ENCODE measurements at regions not wholly inside any gene's neighbourhood (a gene's known extent, or its start where the extent isn't known, plus 50 kb on each side); places are given as distances from the start of the nearest gene placed in this dataset.
"Not testable (repeated sequence)": the region's sequence is repeated elsewhere in the genome, so short reads cannot be mapped to it uniquely, and the experiment has no call there.

- no peaks in the 10 kb centered on the region for H3K27me3 ChIP-seq (ENCODE audit: insufficient read depth, low read length)
- H2AFZ ChIP-seq (ENCODE audit: low read length), result no peak overlapping the region
- no peaks in the 10 kb centered on the region for H3K36me3 ChIP-seq (ENCODE audit: insufficient read depth, low read length)
- H3K4me1 ChIP-seq (ENCODE audit: insufficient read depth, low read length, severe bottlenecking), result no peaks in the 10 kb centered on the region
- TF ChIP-seq CTCF (IDR thresholded peaks at IDR 0.05; ENCODE audit: low read length), result no peak
- no peaks in the 10 kb centered on the region for H3K9me2 ChIP-seq (ENCODE audit: low read depth, low read length)
- H3K79me2 ChIP-seq (ENCODE audit: insufficient read depth, low read length), result no peaks in the 10 kb centered on the region
- no peak overlapping the region for H3K9ac ChIP-seq (ENCODE audit: low read length)
- no peak overlapping the region for H3K4me3 ChIP-seq (ENCODE audit: low read depth, low read length, poor library complexity, severe bottlenecking)
- H3F3A ChIP-seq (ENCODE audit: insufficient read depth, low read length), result no peaks in the 10 kb centered on the region
- no peaks in the 10 kb centered on the region for H3K9me3 ChIP-seq (ENCODE audit: low read length)
- no peak overlapping the region for H3K27ac ChIP-seq (ENCODE audit: low read depth, low read length, poor library complexity, severe bottlenecking)
- no peak overlapping the region for H3K4me2 ChIP-seq (ENCODE audit: low read length)
- no peaks in the 10 kb centered on the region for H4K20me1 ChIP-seq (ENCODE audit: insufficient read depth, low read length)
These were observed 177.9 kb upstream of the FST start for GRCh38 chr5:53302529-53302928.

GRCh38 chr5:53303105-53303504 is 177.3 kb upstream of the FST start:
- no peaks in the 10 kb centered on the region for H3K9me2 ChIP-seq (ENCODE audit: low read depth, low read length)
- no peak overlapping the region for H3K4me2 ChIP-seq (ENCODE audit: low read length)
- no peaks in the 10 kb centered on the region for H3K4me1 ChIP-seq (ENCODE audit: insufficient read depth, low read length, severe bottlenecking)
- H3K79me2 ChIP-seq (ENCODE audit: insufficient read depth, low read length), result no peaks in the 10 kb centered on the region
- H3K4me3 ChIP-seq (ENCODE audit: low read depth, low read length, poor library complexity, severe bottlenecking), result no peak overlapping the region
- H3F3A ChIP-seq (ENCODE audit: insufficient read depth, low read length), result no peaks in the 10 kb centered on the region
- TF ChIP-seq EZH2 (IDR thresholded peaks at IDR 0.05; ENCODE audit: borderline replicate concordance, low read length), result no peak
- no peak for TF ChIP-seq CTCF (IDR thresholded peaks at IDR 0.05; ENCODE audit: low read length)
- no peak overlapping the region for H3K27ac ChIP-seq (ENCODE audit: low read depth, low read length, poor library complexity, severe bottlenecking)
- no peaks in the 10 kb centered on the region for H3K36me3 ChIP-seq (ENCODE audit: insufficient read depth, low read length)
- no peaks in the 10 kb centered on the region for H4K20me1 ChIP-seq (ENCODE audit: insufficient read depth, low read length)
- no peak overlapping the region for H2AFZ ChIP-seq (ENCODE audit: low read length)
- H3K9me3 ChIP-seq (ENCODE audit: low read length), result no peaks in the 10 kb centered on the region
- H3K9ac ChIP-seq (ENCODE audit: low read length), result no peak overlapping the region
- H3K27me3 ChIP-seq (ENCODE audit: insufficient read depth, low read length), result no peaks in the 10 kb centered on the region

GRCh38 chr5:53305316-53305715 is 175.1 kb upstream of the FST start:
- not testable (repeated sequence) for H3K4me1 ChIP-seq (ENCODE audit: insufficient read depth, low read length, severe bottlenecking); H3K9me3 ChIP-seq (ENCODE audit: low read length)

GRCh38 chr5:53309653-53310052 is 170.8 kb upstream of the FST start:
- Histone ChIP-seq H3K4me3 (ENCODE audit: low read depth, low read length, poor library complexity, severe bottlenecking) (no peak overlapping the region), H3K9me2 (ENCODE audit: low read depth, low read length) (no peaks in the 10 kb centered on the region), H3F3A (ENCODE audit: insufficient read depth, low read length) (no peaks in the 10 kb centered on the region), H3K79me2 (ENCODE audit: insufficient read depth, low read length) (no peaks in the 10 kb centered on the region), H3K4me2 (ENCODE audit: low read length) (no peak overlapping the region), H3K36me3 (ENCODE audit: insufficient read depth, low read length) (no peaks in the 10 kb centered on the region), H3K27me3 (ENCODE audit: insufficient read depth, low read length) (no peaks in the 10 kb centered on the region), H3K4me1 (ENCODE audit: insufficient read depth, low read length, severe bottlenecking) (no peaks in the 10 kb centered on the region), H4K20me1 (ENCODE audit: insufficient read depth, low read length) (no peaks in the 10 kb centered on the region), H3K27ac (ENCODE audit: low read depth, low read length, poor library complexity, severe bottlenecking) (no peak overlapping the region), H2AFZ (ENCODE audit: low read length) (no peak overlapping the region), H3K9ac (ENCODE audit: low read length) (no peak overlapping the region), H3K9me3 (ENCODE audit: low read length) (no peaks in the 10 kb centered on the region)
- TF ChIP-seq CTCF (IDR thresholded peaks at IDR 0.05; ENCODE audit: low read length) (no peak), EZH2 (IDR thresholded peaks at IDR 0.05; ENCODE audit: borderline replicate concordance, low read length) (no peak)

More at GRCh38 chr5:53305316-53305715, 175.1 kb upstream of the FST start:
- not testable (repeated sequence) for H3K27me3 ChIP-seq (ENCODE audit: insufficient read depth, low read length); H3K9me2 ChIP-seq (ENCODE audit: low read depth, low read length); H3K9ac ChIP-seq (ENCODE audit: low read length); H3K4me2 ChIP-seq (ENCODE audit: low read length); H3K4me3 ChIP-seq (ENCODE audit: low read depth, low read length, poor library complexity, severe bottlenecking); H3F3A ChIP-seq (ENCODE audit: insufficient read depth, low read length); H3K79me2 ChIP-seq (ENCODE audit: insufficient read depth, low read length); H3K36me3 ChIP-seq (ENCODE audit: insufficient read depth, low read length); H3K27ac ChIP-seq (ENCODE audit: low read depth, low read length, poor library complexity, severe bottlenecking); H4K20me1 ChIP-seq (ENCODE audit: insufficient read depth, low read length); H2AFZ ChIP-seq (ENCODE audit: low read length)
